IPS DF 4.7 (cell line): ENCODE measurements at regions not wholly inside any gene's neighbourhood (a gene's known extent, or its start where the extent isn't known, plus 50 kb on each side); places are given as distances from the start of the nearest gene placed in this dataset.
"Not testable (repeated sequence)": the region's sequence is repeated elsewhere in the genome, so short reads cannot be mapped to it uniquely, and the experiment has no call there.

ENCODE experiments used
- DNase-seq: peaks from one replicate; pipeline ENCODE4 v3.0.0-alpha.2; 2013; ENCODE audit warnings: low spot score; ENCODE audit errors: extremely low read depth

GRCh38 chrX:40947276-40947675 lies 138.0 kb upstream of the USP9X start:
- DNase-seq, result no peak

- no peak for DNase-seq
Observed at GRCh38 chrX:40949071-40949470, 136.2 kb upstream of the USP9X start.

GRCh38 chrX:40950546-40950945 lies 134.7 kb upstream of the USP9X start:
- no peak for DNase-seq

DNA sequence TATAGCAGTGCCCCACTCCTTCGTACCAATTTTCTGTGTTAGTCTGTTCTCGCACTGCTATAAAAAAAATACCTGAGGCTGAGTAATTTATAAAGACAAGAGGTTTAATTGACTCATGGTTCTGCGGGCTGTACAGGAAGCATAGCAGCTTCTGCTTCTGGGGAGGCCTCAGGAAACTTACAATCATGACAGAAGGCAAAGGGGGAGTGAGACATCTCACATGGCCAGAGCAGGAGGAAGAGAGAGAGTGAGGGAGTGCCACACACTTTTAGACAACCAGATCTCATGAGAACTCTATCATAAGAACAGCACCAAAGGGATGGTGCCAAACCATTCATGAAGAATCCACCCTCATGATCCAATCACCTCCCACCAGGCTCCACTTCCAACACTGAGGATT lies 133.8 kb upstream of the USP9X start:
- not testable (repeated sequence) for DNase-seq

DNA sequence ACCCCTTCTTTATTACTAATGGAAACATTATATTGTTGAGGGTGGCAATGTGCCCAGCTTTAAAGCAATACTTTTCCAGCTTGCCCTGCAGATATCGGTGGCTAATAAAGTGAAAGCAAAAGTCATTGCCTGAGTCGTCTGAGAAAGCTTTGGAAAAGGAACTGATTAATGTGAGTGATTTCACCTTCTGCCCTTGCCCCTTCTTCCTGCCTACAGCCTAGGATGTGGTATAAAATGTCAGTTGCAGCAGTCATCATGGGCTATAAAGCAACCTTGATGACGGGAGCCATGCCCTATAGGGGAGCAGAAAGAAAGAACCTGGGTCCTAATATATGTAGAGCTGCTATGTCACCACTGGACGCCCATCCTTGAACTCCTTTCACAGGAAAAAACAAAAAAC lies 132.4 kb upstream of the USP9X start:
- no peak for DNase-seq

GRCh38 chrX:40953369-40953768 lies 131.9 kb upstream of the USP9X start:
- DNase-seq, result no peak

DNA sequence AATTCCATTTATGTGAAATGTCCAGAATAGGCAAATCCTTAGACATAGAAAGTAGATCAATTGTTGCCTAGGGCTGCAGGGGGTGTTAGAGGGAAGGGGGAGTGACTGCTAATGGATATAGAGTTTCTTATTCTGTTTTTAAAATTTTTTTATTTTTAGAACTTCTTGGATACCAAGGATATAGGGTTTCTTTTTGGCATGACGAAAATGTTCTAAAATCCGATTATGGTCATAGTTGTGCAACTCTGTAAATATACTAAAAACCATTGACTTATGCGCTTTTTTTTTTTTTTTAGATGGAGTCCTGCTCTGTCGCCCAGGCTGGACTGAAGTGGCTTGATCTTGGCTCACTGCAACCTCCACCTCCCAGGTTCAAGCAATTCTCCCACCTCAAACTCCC lies 125.2 kb upstream of the USP9X start:
- no peak for DNase-seq

DNA sequence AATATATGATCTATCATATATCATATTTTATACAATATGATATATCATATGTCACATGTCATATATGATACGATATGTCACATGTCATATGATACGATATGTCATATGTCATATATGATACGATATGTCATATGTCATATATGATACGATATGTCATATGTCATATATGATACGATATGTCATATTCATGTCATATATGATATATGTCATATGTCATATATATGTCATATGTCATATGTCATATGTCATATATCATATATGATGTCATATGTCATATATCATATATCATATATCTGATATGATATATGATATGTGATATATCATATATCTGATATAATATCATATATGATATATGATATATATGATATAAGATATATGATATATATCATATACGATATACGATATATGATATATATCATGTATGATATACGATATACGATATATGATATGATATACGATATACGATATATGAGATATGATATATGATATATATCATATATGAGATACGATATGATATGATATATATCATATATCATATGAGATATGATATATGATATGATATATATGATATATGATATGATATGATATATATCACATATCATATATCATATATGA lies 122.3 kb upstream of the USP9X start:
- DNase-seq, result no peak

GRCh38 chrX:40964008-40964407 lies 121.2 kb upstream of the USP9X start:
- no peak for DNase-seq

- DNase-seq, result no peak
Observed at GRCh38 chrX:40964633-40965586, 120.3 kb upstream of the USP9X start.

GRCh38 chrX:40966213-40966820 lies 118.9 kb upstream of the USP9X start:
- DNase-seq, result no peak

- DNase-seq, result no peak
Observed at GRCh38 chrX:40968180-40968579, 117.1 kb upstream of the USP9X start.

DNA sequence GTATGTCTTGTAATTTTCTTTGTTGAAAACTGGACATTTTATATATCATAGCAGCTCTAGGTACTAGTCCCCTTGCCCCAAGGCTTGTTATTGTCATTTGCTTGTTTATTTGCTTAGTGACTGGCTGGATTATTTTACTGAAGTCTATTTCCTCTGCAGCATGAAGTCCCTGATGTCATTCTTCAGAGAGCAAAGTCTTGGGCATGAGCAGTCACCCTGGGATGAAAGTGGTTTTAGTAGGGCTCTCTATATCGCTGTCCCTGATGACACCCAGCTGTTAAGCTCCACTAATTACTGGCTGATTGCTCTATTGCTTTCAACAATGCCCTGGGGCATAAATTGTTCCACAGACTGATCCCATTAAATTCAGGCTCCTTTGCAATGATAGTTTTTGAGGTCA lies 113.5 kb upstream of the USP9X start:
- no peak for DNase-seq

GRCh38 chrX:40973619-40974018 lies 111.6 kb upstream of the USP9X start:
- DNase-seq, result no peak

DNA sequence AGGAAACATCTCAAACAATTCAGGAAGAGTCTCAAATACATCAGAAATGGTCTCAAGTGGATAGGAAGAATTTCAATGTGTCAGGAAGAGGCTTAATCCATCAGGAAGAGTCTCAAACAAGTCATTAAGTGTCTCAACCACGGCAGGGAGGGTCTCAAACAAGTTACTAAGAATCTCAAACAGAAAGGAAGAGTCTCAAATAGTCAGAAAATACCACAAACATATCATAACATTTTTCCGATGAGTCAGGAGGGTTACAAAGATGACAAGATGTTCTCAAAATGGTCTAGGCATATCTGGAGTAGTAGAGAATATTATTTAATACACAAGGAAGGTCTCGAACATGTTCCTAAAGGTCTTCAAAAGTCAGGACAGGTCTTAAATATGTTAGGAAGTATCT lies 109.3 kb upstream of the USP9X start:
- DNase-seq, result no peak

- DNase-seq, result no peak
Observed at GRCh38 chrX:40976981-40977380, 108.3 kb upstream of the USP9X start.

GRCh38 chrX:40984962-40985361 lies 100.3 kb upstream of the USP9X start:
- no peak for DNase-seq

DNA sequence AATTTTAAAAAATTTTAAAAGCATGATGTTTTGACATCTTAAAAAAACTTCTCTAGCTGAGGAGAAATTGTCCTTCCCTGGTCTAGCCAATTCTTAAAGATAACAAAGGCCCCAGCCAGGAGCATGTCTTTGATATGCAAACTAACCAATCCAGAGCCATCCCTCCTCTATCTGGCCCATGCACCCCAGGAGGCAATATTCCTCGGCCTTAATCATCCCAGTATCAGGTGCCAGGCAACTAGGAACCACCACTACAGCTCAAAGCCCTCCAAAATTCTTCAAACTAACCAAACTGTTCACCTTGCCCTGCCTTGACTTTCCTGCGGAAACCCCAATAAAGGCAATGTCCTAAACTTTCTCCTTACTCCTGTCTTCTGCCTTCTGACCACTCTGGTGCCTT lies 97.8 kb upstream of the USP9X start:
- no peak for DNase-seq

DNA sequence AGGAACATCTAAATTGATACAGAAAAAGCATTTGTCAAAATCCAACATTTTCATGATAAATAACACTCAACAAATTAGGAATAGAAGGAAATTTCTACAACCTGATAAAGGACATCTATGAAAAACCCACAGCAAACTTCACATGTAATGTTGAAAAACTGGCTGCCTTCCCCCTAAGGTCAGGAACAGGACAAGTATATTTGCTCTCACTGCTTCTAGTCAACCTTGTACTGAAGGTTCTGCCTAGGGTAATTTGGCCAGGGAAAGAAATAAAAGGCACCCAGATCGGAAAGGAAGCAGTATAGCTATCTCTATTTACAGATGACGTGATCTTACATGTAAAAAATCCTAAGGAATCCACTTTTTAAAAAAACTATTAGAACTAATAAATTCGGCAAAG lies 97.1 kb upstream of the USP9X start:
- no peak for DNase-seq

- DNase-seq, result not testable (repeated sequence)
Observed at GRCh38 chrX:40993395-40993794, 91.8 kb upstream of the USP9X start.

DNA sequence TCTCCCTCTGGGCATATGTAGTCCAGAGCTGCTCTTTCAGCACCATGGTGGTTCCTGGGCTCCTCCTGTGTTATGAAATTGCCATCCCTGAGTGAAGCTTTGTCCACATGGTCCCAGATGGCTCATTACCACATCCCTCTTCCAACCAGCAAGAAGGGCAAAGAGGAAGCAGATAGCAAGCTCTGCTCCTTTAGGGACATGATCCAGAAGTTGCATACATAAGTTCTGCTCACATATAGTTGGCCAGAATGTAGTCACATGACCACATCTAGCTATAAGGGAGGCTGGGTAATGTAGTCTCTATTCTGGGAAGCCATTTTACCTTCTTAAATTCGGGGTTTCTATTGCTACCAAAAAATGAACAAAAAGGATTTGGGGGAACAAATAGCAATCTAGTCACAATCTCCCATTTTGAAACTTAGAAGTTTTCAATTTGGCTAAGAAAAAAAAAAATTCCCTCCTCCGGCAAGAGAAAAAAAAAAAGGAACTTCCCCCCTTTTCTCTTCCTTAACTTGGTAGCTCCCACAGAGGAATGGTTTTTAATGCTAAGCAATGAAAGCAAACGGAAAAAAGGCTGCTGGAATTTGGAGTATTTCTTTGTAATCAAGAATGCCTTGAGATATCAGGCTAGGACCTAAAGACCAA lies 88.2 kb upstream of the USP9X start:
- no peak for DNase-seq

- DNase-seq, result no peak
Observed at GRCh38 chrX:40998123-40998522, 87.1 kb upstream of the USP9X start.
